ENCODE measurements at regions not wholly inside any gene's neighbourhood (a gene's known extent, or its start where the extent isn't known, plus 50 kb on each side); places are given as distances from the start of the nearest gene placed in this dataset.

GRCh38 chr14:32004300-32004699 is 72.8 kb upstream of the ARHGAP5 start:
- DNase-seq (ENCODE audit: low read depth): no peak

- no peak for DNase-seq (ENCODE audit: low read depth)
These were observed 71.5 kb upstream of the ARHGAP5 start for GRCh38 chr14:32005628-32006027.

GRCh38 chr14:32006263-32007110 is 70.6 kb upstream of the ARHGAP5 start:
- no peak for DNase-seq (ENCODE audit: low read depth)

GRCh38 chr14:32007755-32008362 is 69.2 kb upstream of the ARHGAP5 start:
- no peak for DNase-seq (ENCODE audit: low read depth)

- DNase-seq (ENCODE audit: low read depth): no peak
These were observed 68.4 kb upstream of the ARHGAP5 start for GRCh38 chr14:32008602-32009193.

- no peak for DNase-seq (ENCODE audit: low read depth)
These were observed 67.7 kb upstream of the ARHGAP5 start for GRCh38 chr14:32009221-32009975.

- DNase-seq (ENCODE audit: low read depth): no peak
These were observed 67.0 kb upstream of the ARHGAP5 start for GRCh38 chr14:32009976-32010581.

GRCh38 chr14:32010604-32011125 is 66.4 kb upstream of the ARHGAP5 start:
- DNase-seq (ENCODE audit: low read depth): no peak

GRCh38 chr14:32011225-32011624 is 65.9 kb upstream of the ARHGAP5 start:
- DNase-seq (ENCODE audit: low read depth): no peak

GRCh38 chr14:32012062-32012461 is 65.0 kb upstream of the ARHGAP5 start:
- DNase-seq (ENCODE audit: low read depth): no peak

GRCh38 chr14:32012571-32012970 is 64.5 kb upstream of the ARHGAP5 start:
- DNase-seq (ENCODE audit: low read depth): no peak

GRCh38 chr14:32013083-32013482 is 64.0 kb upstream of the ARHGAP5 start:
- DNase-seq (ENCODE audit: low read depth): no peak

- no peak for DNase-seq (ENCODE audit: low read depth)
These were observed 63.0 kb upstream of the ARHGAP5 start for GRCh38 chr14:32014057-32014456.

- DNase-seq (ENCODE audit: low read depth): no peak
These were observed 62.6 kb upstream of the ARHGAP5 start for GRCh38 chr14:32014498-32014897.

- DNase-seq (ENCODE audit: low read depth): no peak
These were observed 61.9 kb upstream of the ARHGAP5 start for GRCh38 chr14:32015166-32015565.

GRCh38 chr14:32017587-32017986 is 59.5 kb upstream of the ARHGAP5 start:
- DNase-seq (ENCODE audit: low read depth): no peak

GRCh38 chr14:32018391-32019092 is 58.6 kb upstream of the ARHGAP5 start:
- no peak for DNase-seq (ENCODE audit: low read depth)

- DNase-seq (ENCODE audit: low read depth): no peak
These were observed 57.8 kb upstream of the ARHGAP5 start for GRCh38 chr14:32019276-32019675.

- DNase-seq (ENCODE audit: low read depth): no peak
These were observed 56.2 kb upstream of the ARHGAP5 start for GRCh38 chr14:32020882-32021281.

GRCh38 chr14:32021341-32021740 is 55.8 kb upstream of the ARHGAP5 start:
- no peak for DNase-seq (ENCODE audit: low read depth)

- no peak for DNase-seq (ENCODE audit: low read depth)
These were observed 54.6 kb upstream of the ARHGAP5 start for GRCh38 chr14:32022525-32022924.
